Osteoblast (primary cell): ENCODE measurements at regions not wholly inside any gene's neighbourhood (a gene's known extent, or its start where the extent isn't known, plus 50 kb on each side); places are given as distances from the start of the nearest gene placed in this dataset.

ENCODE experiments used
- DNase-seq: peaks from one replicate; pipeline ENCODE4 v3.0.0; 2011; ENCODE audit warnings: low spot score, mixed read lengths; ENCODE audit not compliant: insufficient read length; ENCODE audit errors: missing footprints
- H2AFZ ChIP-seq: 2 replicates; pipeline ENCODE4 v1.6.0; 2011; ENCODE audit warnings: mild to moderate bottlenecking, low read length
- H3K27ac ChIP-seq: 2 replicates; pipeline ENCODE4 v1.5.1; 2011; ENCODE audit warnings: mild to moderate bottlenecking, low read depth, low read length, moderate library complexity
- H3K27me3 ChIP-seq: 2 replicates; pipeline ENCODE4 v1.6.0; 2012; ENCODE audit warnings: mild to moderate bottlenecking, control low read depth, inconsistent platforms, low read length, moderate library complexity; ENCODE audit not compliant: insufficient read depth
- H3K36me3 ChIP-seq: 2 replicates; pipeline ENCODE4 v1.5.1; 2011; ENCODE audit warnings: mild to moderate bottlenecking, low read length, control low read depth, moderate library complexity; ENCODE audit not compliant: insufficient read depth
- H3K4me1 ChIP-seq: 2 replicates; pipeline ENCODE4 v1.5.1; 2011; ENCODE audit warnings: mild to moderate bottlenecking, low read length, control low read depth, moderate library complexity; ENCODE audit not compliant: insufficient read depth
- H3K4me2 ChIP-seq: 2 replicates; pipeline ENCODE4 v1.6.0; 2011; ENCODE audit warnings: mild to moderate bottlenecking, low read length; ENCODE audit not compliant: insufficient read depth
- H3K4me3 ChIP-seq: fragments of 200-600 bp; sonication (generic); 3 replicates; pipeline ENCODE4 v1.5.1; 2012; ENCODE audit warnings: mild to moderate bottlenecking, low read length, inconsistent platforms; ENCODE audit not compliant: insufficient read depth
- H3K79me2 ChIP-seq: 2 replicates; pipeline ENCODE4 v1.6.0; 2012; ENCODE audit warnings: mild to moderate bottlenecking, low read length, control low read depth, inconsistent platforms; ENCODE audit not compliant: insufficient read depth
- H3K9me3 ChIP-seq: 2 replicates; pipeline ENCODE4 v1.5.1; 2011; ENCODE audit warnings: low read depth, low read length, control low read depth
- H4K20me1 ChIP-seq: 2 replicates; pipeline ENCODE4 v1.6.0; 2012; ENCODE audit warnings: mild to moderate bottlenecking, low read length, control low read depth; ENCODE audit not compliant: insufficient read depth
- CTCF ChIP-seq: IDR thresholded peaks from 2 replicates; pipeline ENCODE4 v1.5.1; 2011; ENCODE audit warnings: mild to moderate bottlenecking, low read depth, low read length, moderate library complexity; ENCODE audit errors: extremely low read depth

GRCh38 chr3:76051145-76051544, 265.8 kb upstream of the ZNF717 start:
- no peak overlapping the region for H3K4me3 ChIP-seq
- H4K20me1 ChIP-seq, result no peaks in the 10 kb centered on the region
- H3K36me3 ChIP-seq, result no peaks in the 10 kb centered on the region
- no peak overlapping the region for H2AFZ ChIP-seq
- H3K4me1 ChIP-seq, result no peaks in the 10 kb centered on the region
- no peaks in the 10 kb centered on the region for H3K9me3 ChIP-seq
- no peaks in the 10 kb centered on the region for H3K79me2 ChIP-seq
- no peak overlapping the region for H3K4me2 ChIP-seq
- no peak overlapping the region for H3K27ac ChIP-seq
- DNase-seq, result no peak
- TF ChIP-seq CTCF, result no peak
- no peaks in the 10 kb centered on the region for H3K27me3 ChIP-seq

GRCh38 chr3:76054404-76054803, 269.1 kb upstream of the ZNF717 start:
- Histone ChIP-seq H3K4me2 (no peak overlapping the region), H3K4me3 (no peak overlapping the region), H3K27me3 (no peaks in the 10 kb centered on the region), H3K9me3 (no peaks in the 10 kb centered on the region), H3K27ac (no peak overlapping the region), H3K4me1 (no peaks in the 10 kb centered on the region), H4K20me1 (no peaks in the 10 kb centered on the region), H3K79me2 (no peaks in the 10 kb centered on the region), H2AFZ (no peak overlapping the region), H3K36me3 (no peaks in the 10 kb centered on the region)
- DNase-seq, result no peak
- no peak for TF ChIP-seq CTCF

- Histone ChIP-seq H3K27me3 (no peaks in the 10 kb centered on the region), H3K36me3 (no peaks in the 10 kb centered on the region), H3K27ac (no peak overlapping the region), H3K4me3 (no peak overlapping the region), H3K9me3 (no peaks in the 10 kb centered on the region), H3K79me2 (no peaks in the 10 kb centered on the region), H3K4me1 (peaks cover 5% of the 10 kb centered on the region), H3K4me2 (no peak overlapping the region), H4K20me1 (no peaks in the 10 kb centered on the region), H2AFZ (no peak overlapping the region)
- no peak for TF ChIP-seq CTCF
- no peak for DNase-seq
Measured at GRCh38 chr3:76061654-76062053, 276.3 kb upstream of the ZNF717 start.

- TF ChIP-seq CTCF, result no peak
- Histone ChIP-seq H3K4me2 (no peak overlapping the region), H3K9me3 (no peaks in the 10 kb centered on the region), H2AFZ (no peak overlapping the region), H3K27me3 (no peaks in the 10 kb centered on the region), H3K4me1 (peaks cover 5% of the 10 kb centered on the region), H3K27ac (no peak overlapping the region), H3K79me2 (no peaks in the 10 kb centered on the region), H4K20me1 (no peaks in the 10 kb centered on the region), H3K4me3 (no peak overlapping the region), H3K36me3 (no peaks in the 10 kb centered on the region)
- no peak for DNase-seq
Measured at GRCh38 chr3:76063019-76063418, 277.7 kb upstream of the ZNF717 start.
